ENCODE measurements at regions not wholly inside any gene's neighbourhood (a gene's known extent, or its start where the extent isn't known, plus 50 kb on each side); places are given as distances from the start of the nearest gene placed in this dataset.

GRCh38 chr19:28867978-28868377 is 345.0 kb downstream of the UQCRFS1 start:
- no peak for TF ChIP-seq POLR2AphosphoS5 (IDR thresholded peaks at IDR 0.05; ENCODE audit: low read depth)
- no peak for TF ChIP-seq SPI1 (IDR thresholded peaks at IDR 0.05; ENCODE audit: borderline replicate concordance, low read depth)
- TF ChIP-seq GABPA (IDR thresholded peaks at IDR 0.05; ENCODE audit: low read depth) = no peak
- no peak for TF ChIP-seq REST (IDR thresholded peaks at IDR 0.05; ENCODE audit: insufficient replicate concordance, low read depth)
- no peak for TF ChIP-seq CTCF (IDR thresholded peaks at IDR 0.05; ENCODE audit: insufficient read depth, low read length)
- no peaks in the 10 kb centered on the region for H3K27me3 ChIP-seq (ENCODE audit: insufficient read depth, poor library complexity, severe bottlenecking)
- H3K27ac ChIP-seq (replicated peaks) = no peak overlapping the region
- H3K4me3 ChIP-seq (replicated peaks; ENCODE audit: insufficient read depth, low read length) = no peak overlapping the region
- DNase-seq (ENCODE audit: low read depth in 1 of 2, low spot score in 1 of 2) = no peak

- H3K27ac ChIP-seq (replicated peaks) = no peak overlapping the region
- H3K27me3 ChIP-seq (ENCODE audit: insufficient read depth, poor library complexity, severe bottlenecking) = peaks cover 1% of the 10 kb centered on the region
- H3K4me3 ChIP-seq (replicated peaks; ENCODE audit: insufficient read depth, low read length) = no peak overlapping the region
Observed at GRCh38 chr19:28864577-28865042, 348.3 kb downstream of the UQCRFS1 start.

More at GRCh38 chr19:28864577-28865042, 348.3 kb downstream of the UQCRFS1 start:
- no peak for TF ChIP-seq REST (IDR thresholded peaks at IDR 0.05; ENCODE audit: insufficient replicate concordance, low read depth)
- TF ChIP-seq POLR2AphosphoS5 (IDR thresholded peaks at IDR 0.05; ENCODE audit: low read depth) = no peak
- TF ChIP-seq GABPA (IDR thresholded peaks at IDR 0.05; ENCODE audit: low read depth) = no peak
- TF ChIP-seq CTCF (IDR thresholded peaks at IDR 0.05; ENCODE audit: insufficient read depth, low read length) = no peak
- no peak for TF ChIP-seq SPI1 (IDR thresholded peaks at IDR 0.05; ENCODE audit: borderline replicate concordance, low read depth)
- DNase-seq (ENCODE audit: low read depth in 1 of 2, low spot score in 1 of 2) = no peak
